ENCODE measurements at regions not wholly inside any gene's neighbourhood (a gene's known extent, or its start where the extent isn't known, plus 50 kb on each side); places are given as distances from the start of the nearest gene placed in this dataset.

- no peak for DNase-seq
Measured at GRCh38 chr12:92349635-92350034, 204.0 kb upstream of the BTG1 start.

- no peak for DNase-seq
Measured at GRCh38 chr12:92342574-92342973, 196.9 kb upstream of the BTG1 start.

GRCh38 chr12:92341065-92341668 lies 195.5 kb upstream of the BTG1 start:
- DNase-seq = no peak

DNA sequence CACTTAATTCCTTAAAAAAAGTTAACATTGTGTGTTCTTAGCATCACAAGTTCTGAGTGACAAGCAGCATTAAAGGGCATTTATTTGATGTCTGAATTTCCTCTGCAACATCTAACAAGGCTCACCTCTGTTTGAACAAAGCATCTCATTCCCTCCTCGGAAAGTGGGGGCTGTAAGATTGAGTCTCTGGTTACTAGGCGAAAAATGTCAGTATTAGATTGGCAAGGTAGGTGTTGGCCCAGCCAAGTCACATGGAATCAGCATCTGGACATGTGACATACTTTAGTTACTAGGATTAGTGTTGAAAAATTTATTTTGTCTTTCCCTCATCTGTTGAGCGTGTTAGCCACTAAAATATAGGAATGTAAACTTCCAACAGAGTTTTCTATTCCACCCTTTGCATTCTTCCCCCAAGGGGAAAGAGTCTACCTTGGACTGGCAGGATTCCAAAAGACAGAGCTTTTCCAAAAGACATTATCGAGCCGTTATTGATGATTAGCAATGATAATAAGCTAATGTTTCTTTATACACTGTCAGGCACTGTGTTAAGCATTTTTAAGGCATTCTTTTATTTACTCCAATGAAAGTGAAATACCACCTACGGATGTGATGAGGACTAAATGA lies 194.9 kb upstream of the BTG1 start:
- DNase-seq = no peak

DNA sequence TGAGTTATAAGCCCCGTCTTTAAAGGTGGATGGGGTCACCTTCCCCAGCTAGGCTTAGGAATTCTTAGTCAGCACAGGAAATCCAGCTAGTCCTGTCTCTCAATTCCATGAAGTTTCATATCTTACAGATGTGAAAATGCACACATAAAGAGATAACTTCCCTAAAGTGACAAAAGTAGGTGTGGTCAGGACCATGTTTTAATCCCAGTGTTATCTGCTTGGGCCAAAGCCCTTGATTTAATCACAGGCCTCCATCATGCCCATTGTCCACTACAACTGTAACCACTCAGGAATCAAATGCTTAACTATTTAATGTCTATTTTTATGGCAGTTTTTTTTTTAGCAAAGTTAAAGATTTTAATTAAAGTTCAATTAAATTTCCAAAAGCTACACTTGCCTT lies 194.4 kb upstream of the BTG1 start:
- DNase-seq = no peak

- DNase-seq = no peak
Measured at GRCh38 chr12:92339198-92339821, 193.7 kb upstream of the BTG1 start.

DNA sequence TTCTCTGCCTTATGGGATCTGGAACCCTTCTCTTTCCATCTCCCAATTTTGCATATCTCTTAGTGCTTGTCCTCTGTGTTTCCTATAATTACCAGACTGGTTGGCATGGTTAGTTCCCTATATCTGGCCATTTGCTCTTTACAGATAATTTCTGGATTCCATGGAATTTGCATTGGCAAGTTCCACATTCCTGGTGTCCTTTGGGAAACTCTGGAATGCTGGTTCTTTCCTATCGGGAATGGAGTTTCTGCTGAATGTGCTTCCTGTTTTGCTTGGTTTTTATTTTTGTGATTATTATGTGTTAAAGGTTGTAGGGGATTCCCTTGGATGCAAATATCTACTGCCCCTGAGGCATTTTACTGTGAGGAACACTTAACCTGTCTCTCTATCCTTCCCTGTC lies 193.0 kb upstream of the BTG1 start:
- DNase-seq = no peak

GRCh38 chr12:92338102-92338501 lies 192.5 kb upstream of the BTG1 start:
- no peak for DNase-seq

DNA sequence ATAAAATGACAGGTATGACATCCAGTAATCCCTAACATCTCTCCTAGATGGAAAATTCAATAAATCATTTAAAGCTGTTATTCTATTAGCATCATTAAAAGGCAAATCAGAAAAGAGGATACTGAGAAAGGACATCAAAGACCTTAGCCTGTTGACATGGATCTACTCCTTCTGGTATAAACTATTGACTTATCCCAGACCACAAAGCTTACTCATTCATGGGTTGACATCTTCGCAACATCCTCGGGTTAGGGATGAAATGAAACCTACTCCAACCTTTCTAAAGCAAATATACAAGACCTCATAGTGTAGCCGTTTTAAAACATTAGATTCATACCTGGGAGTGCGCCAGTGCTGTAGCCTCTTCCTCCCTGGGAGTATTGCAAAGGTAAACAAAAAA lies 191.5 kb upstream of the BTG1 start:
- no peak for DNase-seq

GRCh38 chr12:92336641-92337040 lies 191.0 kb upstream of the BTG1 start:
- DNase-seq = no peak

GRCh38 chr12:92335831-92336230 lies 190.2 kb upstream of the BTG1 start:
- peak; percentile 50 for DNase-seq

- no peak for DNase-seq
Measured at GRCh38 chr12:92334552-92334951, 188.9 kb upstream of the BTG1 start.

GRCh38 chr12:92332552-92332951 lies 186.9 kb upstream of the BTG1 start:
- no peak for DNase-seq

DNA sequence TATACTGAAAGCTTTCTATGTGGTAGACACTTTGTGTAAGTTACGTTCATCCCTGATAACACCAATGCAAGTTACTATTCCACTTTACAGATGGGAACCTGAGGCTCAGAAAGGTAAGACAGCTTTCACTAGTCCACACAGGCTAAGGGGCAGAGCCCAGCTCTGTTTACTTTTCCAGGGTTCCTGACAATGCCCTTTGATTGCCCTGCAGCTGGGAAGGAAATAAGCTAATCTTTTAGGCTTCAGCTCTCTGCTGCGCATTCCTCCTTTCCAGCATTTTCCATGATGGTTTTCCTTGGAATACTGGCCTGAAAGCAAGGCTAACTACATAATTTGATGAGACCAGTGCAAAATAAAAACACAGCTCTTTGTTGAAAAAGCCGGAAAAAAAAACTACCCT lies 185.7 kb upstream of the BTG1 start:
- no peak for DNase-seq

DNA sequence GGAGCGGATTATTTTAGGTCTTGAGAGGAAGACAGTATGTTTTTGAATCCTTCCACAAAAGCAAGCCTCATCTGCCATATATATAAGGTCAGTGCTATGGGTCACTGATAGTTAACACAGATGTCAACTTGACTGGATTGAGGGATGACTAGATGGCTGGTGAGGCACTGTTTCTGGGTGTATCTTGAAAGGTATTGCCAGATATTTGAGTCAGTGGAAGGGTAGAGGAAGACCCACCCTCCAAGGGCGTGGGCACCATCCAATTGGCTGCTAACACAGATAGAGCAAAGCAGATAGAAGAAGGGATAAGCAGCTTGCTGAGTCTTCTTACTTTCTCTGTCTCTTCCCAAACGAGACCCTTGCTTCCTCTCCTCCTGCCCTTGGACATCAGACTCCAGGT lies 185.0 kb upstream of the BTG1 start:
- DNase-seq = no peak

DNA sequence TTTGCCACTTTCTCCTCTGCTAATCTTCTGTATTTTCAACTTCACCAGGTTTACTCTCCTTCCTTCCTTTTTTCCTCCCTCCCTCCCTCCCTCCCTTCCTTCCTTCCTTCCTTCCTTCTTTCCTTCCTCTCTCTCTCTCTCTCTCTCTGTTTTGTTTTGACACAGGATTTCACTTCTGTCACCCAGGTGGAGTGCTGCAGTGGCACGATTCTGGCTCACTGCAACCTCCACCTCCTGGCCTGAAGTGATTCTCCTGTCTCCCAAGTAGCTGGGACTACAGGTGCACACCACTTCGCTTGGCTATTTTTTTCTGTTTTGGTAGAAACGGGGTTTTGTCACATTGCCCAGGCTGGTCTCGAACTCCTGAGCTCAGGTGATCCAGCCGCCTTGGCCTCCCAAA lies 181.2 kb upstream of the BTG1 start:
- no peak for DNase-seq

DNA sequence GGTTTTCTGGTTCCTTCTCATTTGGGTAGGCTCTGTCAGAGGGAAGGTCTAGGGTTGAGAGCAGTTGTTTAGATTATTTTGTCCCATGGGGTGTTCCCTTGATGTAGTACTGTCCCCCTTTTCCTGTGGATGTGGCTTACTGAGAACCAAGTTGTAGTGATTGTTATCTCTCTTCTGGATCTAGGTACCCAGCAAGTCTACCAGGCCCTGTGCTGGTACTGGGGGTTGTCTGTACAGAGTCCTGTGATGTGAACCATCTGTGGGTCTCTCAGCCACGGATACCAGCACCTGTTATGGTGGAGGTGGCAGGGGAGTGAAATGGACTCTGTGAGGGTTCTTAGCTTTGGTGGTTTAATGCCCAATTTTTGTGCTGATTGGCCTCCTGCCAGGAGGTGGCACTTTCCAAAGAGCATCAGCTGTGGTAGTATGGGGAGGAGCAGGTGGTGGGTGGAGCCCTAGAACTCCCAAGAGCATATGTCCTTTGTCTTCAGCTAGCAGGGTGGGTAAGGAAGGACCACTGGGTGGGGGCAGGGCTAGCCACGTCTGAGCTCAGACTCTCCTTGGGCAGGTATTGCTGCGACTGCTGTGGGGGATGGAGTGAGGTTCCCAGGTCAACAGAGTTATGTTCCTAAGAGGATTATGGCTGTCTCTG lies 179.3 kb upstream of the BTG1 start:
- DNase-seq = no peak

DNA sequence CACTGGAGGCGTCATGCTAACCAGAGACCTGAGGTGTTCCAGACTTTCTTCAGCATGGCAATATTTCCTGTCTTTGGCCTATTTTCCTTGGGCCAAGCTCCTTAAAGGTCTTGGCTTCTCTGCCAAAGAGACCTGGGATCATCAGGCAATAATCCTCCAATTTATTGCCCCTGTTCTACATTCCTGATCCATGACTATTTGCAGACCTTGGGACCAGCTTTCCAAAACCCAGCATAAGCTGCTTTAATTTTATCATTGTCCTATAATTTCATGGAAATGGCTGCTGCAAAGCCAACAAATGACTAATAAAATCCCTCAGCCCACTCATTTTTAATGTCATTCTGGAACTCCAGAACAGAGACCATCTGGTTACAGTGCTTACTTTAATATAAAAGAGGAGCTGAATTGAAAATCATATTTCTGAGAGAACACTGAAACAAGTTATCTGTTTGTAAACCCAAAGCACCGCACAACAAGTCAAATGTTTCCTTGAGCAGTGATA lies 166.9 kb upstream of the BTG1 start:
- DNase-seq = no peak

DNA sequence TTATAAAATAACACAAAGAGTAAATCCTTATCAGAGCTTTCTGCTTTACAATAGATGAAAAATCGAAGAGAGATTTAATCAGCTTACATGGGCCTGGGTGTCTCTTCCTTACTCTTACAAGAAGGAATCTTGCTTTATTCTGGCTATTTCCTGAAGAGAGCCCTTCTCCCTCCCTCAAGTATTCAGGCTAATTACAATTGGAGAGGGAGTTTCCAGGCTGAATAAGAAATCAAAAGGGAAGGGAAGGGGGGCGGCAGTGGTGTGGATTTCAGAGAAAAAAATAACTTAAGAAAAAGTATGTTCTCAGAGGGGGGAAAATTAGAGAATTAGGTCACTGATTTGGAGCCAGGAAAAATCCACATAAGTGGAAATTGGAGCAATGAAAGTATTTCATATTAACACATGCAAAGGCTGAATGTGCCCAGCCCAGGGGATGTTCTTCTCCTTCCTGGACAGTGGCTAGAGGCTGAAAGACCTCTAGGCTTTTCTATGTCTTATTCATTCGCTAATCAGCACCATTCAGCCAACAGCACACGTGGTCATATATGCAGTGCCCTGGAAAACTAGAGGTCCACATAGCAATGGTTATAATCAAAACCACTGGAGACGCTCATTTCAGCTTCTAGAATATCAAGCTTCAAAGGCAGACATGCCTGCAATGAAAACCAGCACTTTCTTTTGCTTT lies 158.9 kb upstream of the BTG1 start:
- DNase-seq = peak; percentile 49

- no peak for DNase-seq
Measured at GRCh38 chr12:92302041-92302829, 156.6 kb upstream of the BTG1 start.

DNA sequence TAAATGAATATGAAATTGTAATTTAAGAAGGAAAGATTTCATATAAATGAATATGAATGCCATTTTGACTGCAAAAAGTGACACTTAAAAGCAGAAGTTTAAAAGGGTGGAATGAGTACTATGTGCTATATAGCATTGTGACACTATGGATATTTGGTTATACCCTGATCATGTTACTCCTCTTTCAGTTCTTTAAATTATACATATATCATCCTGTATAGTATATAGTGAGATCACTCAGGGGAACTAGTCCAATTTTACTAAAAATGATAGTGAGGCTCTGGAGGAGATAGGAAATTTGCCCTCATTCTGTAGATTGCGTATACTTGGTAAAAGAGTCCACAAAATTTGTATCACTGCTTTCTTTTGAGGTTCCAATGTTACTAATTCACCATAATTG lies 155.7 kb upstream of the BTG1 start:
- no peak for DNase-seq

DNA sequence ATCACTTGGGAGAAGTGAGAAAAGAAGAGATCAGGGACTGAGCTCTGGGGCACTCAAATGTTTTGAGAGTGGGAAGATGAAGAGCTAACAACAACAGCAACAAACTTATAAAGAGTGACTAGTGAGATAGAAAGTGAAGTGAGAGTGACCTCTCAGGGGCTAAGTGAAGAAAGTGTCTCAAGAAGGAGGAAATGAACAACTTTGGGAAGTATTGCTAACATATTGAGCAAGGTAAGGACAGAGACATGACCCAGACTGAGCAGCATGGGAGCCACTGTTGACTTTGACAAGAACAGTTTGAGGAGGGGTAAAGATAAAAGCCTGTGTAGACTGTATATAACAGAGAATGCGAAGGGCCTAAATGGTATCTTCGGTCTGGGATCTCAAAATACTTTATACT lies 155.1 kb upstream of the BTG1 start:
- DNase-seq = no peak
